ENCODE measurements at regions not wholly inside any gene's neighbourhood (a gene's known extent, or its start where the extent isn't known, plus 50 kb on each side); places are given as distances from the start of the nearest gene placed in this dataset.
"Not testable (repeated sequence)": the region's sequence is repeated elsewhere in the genome, so short reads cannot be mapped to it uniquely, and the experiment has no call there.

DNA sequence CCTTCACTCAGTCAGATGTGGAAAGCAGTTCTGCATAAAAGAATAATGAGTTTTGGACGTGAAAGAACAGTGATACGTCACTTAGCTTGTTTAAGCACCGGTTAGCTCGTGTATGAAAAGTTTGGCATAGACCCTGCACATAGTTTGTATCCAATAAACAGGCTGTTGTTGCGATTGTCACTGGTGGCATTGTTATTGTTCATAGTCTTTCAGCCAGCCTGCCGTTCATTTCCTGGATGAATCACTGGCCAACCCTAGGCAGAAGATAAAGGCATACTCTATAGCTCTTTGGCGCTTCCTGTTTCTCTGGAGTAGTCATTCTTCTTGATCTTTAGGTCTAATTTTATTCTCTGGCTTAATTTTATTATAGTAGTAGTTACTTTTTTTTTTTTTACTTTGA is 57.8 kb upstream of the ANKRD30A start:
- no peak for DNase-seq

DNA sequence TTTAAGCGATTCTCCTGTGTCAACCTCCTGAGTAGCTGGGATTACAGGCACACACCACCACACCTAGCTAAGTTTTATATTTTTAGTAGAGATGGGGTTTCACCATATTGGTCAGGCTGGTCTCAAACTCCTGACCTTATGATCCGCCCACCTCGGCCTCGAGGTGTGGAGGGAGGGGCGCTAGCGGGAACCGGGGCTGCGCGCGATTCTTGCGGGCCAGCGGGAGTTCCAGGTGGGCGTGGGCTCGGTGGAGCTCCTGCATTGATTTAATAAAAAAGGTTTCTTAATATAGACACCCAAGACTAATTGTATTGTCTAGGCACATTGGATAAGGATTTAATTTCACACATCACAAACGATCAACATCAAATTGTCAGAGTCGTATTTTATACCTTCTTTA is 63.1 kb upstream of the ANKRD30A start:
- DNase-seq, result not testable (repeated sequence)

- no peak for DNase-seq
Measured at GRCh38 chr10:37057261-37057660, 68.1 kb upstream of the ANKRD30A start.

GRCh38 chr10:37053476-37053875 is 71.9 kb upstream of the ANKRD30A start:
- no peak for DNase-seq

DNA sequence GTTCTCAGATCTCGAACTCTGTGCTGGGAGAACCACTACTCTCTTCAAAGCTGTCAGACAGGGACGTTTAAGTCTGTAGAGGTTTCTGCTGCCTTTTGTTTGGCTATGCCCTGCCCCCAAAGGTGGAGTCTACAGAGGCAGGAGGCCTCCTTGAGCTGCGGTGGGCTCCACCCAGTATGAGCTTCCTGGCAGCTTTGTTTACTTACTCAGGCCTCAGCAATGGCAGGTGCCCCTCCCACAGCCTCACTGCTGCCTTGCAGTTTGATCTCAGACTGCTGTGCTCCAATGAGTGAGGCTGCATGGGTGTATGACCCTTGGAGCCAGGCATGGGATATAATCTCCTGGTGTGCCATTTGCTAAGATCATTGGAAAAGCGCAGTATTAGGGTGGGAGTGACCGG is 75.4 kb upstream of the ANKRD30A start:
- DNase-seq, result not testable (repeated sequence)

DNA sequence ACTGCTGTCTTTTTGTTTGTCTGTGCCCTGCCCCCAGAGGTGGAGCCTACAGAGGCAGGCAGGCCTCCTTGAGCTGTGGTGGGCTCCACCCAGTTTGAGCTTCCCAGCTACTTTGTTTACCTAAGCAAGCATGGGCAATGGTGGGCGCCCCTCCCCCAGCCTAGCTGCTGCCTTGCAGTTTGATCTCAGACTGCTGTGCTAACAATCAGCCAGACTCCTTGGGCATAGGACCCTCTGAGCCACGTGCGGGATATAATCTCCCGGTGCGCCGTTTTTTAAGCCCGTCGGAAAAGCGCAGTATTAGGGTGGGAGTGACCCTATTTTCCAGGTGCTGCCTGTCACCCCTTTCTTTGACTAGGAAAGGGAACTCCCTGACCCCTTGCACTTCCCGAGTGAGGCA is 81.1 kb upstream of the ANKRD30A start:
- DNase-seq, result not testable (repeated sequence)

DNA sequence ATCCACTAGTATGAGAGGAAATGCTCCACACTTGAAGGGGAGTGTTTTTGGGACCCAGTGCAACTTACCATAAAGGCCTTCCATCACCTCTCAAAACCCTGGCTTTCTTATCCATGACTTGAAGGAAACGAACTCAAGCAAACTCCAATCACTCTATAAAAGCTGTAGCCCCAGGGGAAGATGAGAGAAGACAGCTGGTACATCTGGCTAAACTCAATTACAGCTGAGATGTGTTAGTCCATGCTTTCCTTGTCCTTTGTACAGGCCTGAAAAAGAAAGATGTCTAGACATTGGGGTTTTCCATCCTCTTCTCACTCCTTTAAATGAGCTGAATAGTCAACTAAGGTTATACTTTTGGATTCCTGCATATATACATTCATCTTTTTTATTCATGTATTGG is 89.5 kb upstream of the ANKRD30A start:
- DNase-seq, result no peak

DNA sequence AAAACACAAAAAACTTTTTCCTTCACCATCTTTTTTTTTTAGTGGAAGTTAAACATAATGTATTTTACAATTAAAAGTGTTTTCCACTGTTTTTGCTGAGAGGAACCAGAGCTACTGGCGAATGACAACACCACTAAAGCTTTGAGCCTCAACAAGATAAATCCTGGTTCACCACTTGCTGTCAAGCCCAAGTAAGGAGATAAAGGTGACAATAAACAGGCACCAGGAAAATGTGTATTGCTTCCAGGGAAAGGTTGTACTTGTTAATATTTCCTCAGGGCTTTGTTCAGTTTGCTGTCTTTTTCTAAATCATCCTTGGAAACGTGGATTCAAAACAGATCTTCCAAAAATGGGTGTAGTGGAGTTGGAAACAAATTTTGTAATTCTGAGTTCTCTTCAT is 109.9 kb upstream of the ANKRD30A start:
- DNase-seq, result no peak

DNA sequence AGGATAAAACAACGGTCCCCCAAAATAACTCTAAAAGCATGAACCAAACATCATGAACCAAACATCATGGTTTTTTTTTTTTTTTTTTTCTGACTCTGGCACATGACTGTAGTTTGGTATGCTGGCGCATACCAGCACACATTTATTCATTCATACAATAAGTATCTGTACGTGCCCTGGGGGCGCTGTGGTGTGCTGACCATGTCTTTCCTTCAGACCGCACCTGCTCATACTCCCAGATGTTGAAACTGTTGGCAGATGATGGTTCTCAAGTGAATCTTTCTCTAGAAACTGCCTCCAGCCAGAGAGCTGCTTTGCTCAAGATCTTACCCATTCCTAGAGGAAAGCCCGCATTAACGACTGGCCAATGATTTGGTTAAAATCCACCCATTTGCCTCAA is 114.7 kb upstream of the ANKRD30A start:
- DNase-seq, result no peak

DNA sequence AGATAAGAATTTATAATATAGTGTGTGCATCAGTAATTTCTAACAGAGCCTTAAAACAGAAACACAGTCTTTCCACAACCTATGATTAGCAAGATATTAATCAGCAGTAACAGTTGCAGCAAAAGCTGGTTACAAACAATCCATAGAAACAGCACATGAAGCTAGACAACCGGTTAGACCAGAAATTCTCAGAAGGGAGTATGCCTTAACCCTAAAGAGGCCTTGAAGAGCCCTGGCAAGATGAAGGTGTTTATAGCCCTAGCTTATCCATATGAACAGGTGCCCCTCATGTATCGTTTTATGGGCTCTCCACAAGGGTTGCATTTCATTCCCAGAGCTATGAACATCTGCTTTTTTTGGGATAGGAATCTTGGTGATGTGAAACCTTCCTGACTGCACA is 117.1 kb upstream of the ANKRD30A start:
- DNase-seq, result not testable (repeated sequence)

DNA sequence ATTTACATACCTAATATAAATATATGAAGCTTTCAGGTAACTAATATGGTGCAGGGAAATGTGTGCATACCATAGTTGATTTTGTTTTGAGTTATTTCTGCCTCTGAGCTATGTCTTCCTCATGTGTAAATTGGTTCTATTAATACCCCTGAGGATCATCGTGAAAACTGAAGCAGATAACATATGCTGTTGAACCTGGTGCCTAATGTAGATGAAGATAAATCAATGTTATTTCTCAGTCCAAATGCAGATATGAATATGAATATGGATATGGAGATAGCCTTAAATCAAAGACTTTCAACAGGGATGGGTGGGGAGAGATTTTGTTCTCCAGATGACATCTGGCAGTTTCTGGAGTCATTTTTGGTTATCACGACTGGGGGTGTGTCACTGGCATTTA is 122.3 kb upstream of the ANKRD30A start:
- no peak for DNase-seq

GRCh38 chr10:36995806-36996205 is 129.6 kb upstream of the ANKRD30A start:
- not testable (repeated sequence) for DNase-seq

DNA sequence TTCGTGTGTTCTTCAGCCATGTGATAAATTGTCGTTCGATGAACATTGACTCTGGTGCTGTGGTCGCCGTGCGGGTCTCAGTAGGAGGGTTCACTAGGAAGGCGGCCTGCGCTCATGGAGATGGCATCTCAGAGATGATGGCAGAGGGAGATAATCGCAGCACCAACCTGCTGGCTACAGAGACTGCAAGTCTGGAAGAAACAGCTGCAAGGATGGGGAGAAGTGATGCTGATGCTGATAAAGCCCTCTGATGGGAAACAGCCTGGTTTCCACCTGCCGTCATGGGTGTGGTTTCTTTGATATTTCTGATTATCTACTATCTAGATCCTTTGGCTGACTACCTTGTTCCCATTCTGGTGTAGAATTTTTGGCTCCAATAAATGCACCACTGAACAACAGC is 130.5 kb upstream of the ANKRD30A start:
- no peak for DNase-seq

- no peak for DNase-seq
Measured at GRCh38 chr10:36989233-36989632, 136.2 kb upstream of the ANKRD30A start.

- no peak for DNase-seq
Measured at GRCh38 chr10:36946598-36946997, 178.8 kb upstream of the ANKRD30A start.

DNA sequence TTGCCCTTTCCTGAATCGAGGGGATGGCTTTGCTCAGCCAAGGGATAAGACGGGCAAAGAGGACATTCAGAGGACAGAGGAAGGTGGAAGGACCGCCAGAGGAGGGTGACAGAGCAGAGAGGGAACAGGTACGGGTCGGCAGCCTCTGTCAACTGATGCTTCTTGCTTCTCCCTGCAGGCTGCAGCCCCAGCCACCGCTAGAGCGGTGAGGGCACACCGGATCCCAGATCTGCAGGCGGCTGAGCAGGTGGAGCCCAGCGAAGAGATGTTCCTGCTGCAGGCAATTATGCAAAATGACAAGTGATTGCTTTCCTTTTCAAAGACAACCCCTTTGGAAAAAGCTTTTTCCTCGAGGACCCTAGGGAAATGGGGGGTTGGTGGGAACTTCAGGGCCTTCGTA is 181.9 kb upstream of the ANKRD30A start:
- DNase-seq, result peak; percentile 13

- no peak for DNase-seq
Measured at GRCh38 chr10:36942616-36943015, 182.8 kb upstream of the ANKRD30A start.

DNA sequence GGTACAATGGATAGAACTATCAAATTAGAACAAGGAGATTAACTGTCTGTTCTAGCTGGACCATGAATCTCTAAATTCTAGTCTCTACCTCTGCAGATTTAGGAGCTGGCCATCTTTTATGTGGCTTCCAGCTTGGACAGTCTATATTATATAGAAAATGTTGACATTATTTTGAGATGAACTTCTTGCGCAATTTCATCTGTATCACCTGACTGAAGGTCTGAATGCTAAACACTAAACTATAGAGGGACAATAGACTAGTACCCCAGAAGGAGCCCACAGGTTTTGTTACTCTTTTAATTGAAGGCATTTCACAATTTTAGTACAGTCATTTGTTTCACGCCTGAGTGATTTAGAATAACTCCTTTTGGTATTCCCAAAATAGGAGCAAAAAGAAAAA is 222.4 kb upstream of the ANKRD30A start:
- no peak for DNase-seq

GRCh38 chr10:36899652-36900051 is 225.7 kb upstream of the ANKRD30A start:
- DNase-seq, result no peak

GRCh38 chr10:36888925-36889573 is 236.3 kb upstream of the ANKRD30A start:
- DNase-seq, result no peak

- no peak for DNase-seq
Measured at GRCh38 chr10:36886303-36886891, 239.0 kb upstream of the ANKRD30A start.

DNA sequence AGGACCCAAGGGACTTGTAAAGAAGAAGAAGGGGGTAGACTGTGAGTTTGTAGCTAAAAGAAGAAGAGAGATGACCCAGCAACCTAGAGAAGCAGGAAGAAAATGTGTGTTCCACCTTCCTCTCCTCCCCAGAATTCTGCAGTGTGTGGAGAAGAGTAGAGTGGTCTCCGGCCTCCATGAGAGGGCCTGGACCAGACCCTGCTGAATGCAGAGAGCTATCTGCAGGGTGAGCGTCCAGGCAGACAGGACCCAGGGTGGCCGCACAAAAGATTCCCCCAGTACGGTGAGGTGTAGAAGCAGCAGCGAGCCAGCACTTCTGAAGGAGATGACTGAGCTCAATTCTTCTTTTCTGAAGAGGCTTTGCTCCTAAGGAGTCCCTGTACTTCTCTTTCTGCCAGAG is 239.7 kb upstream of the ANKRD30A start:
- DNase-seq, result no peak

DNA sequence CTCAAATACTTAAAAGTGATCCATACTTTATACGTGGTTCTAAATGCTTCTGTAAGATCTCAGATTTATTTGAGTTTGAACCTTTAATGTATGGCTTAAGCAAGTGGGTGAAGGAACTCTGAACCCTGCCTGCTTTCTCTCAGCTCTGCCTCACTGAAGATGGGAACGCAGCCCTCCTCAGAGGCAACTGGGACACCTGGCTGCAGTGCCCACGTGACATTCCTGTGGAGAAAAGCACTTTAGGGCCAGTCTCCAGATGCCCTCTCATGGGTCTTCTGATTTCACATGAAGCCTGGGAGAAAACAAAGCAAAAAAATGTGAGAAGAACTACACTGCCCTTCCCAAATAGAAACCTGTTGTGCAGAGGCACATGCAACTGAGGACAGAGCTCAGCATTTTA is 242.6 kb upstream of the ANKRD30A start:
- no peak for DNase-seq

GRCh38 chr10:36880898-36881297 is 244.5 kb upstream of the ANKRD30A start:
- DNase-seq, result no peak

- no peak for DNase-seq
Measured at GRCh38 chr10:36872702-36873393, 252.6 kb upstream of the ANKRD30A start.

All from NCI-H1105 (cell line).